Non-pigmented ciliary epithelial cell (primary cell): ENCODE measurements at regions not wholly inside any gene's neighbourhood (a gene's known extent, or its start where the extent isn't known, plus 50 kb on each side); places are given as distances from the start of the nearest gene placed in this dataset.

Experiments
- DNase-seq: peaks from one replicate; pipeline ENCODE4 v3.0.0-alpha.2; 2010; ENCODE audit warnings: low read depth

- no peak for DNase-seq
Measured at GRCh38 chr2:122734766-122735424, 979.4 kb downstream of the TSN start.

GRCh38 chr2:122736279-122736678 lies 980.8 kb downstream of the TSN start:
- no peak for DNase-seq

GRCh38 chr2:122737429-122738077 lies 982.1 kb downstream of the TSN start:
- DNase-seq, result no peak

GRCh38 chr2:122739732-122740593 lies 984.5 kb downstream of the TSN start:
- no peak for DNase-seq

- DNase-seq, result no peak
Measured at GRCh38 chr2:122740594-122740948, 985.1 kb downstream of the TSN start.

- no peak for DNase-seq
Measured at GRCh38 chr2:122741403-122741802, 986.0 kb downstream of the TSN start.

- DNase-seq, result no peak
Measured at GRCh38 chr2:122743021-122743675, 987.7 kb downstream of the TSN start.

GRCh38 chr2:122745603-122746002 lies 990.2 kb downstream of the TSN start:
- no peak for DNase-seq

GRCh38 chr2:122747670-122748069 lies 992.2 kb downstream of the TSN start:
- no peak for DNase-seq

- DNase-seq, result no peak
Measured at GRCh38 chr2:122748552-122749011, 993.1 kb downstream of the TSN start.

- DNase-seq, result no peak
Measured at GRCh38 chr2:122749405-122749804, 994.0 kb downstream of the TSN start.

- no peak for DNase-seq
Measured at GRCh38 chr2:122750095-122750494, 994.6 kb downstream of the TSN start.

GRCh38 chr2:122750808-122751207 lies 995.4 kb downstream of the TSN start:
- no peak for DNase-seq

- no peak for DNase-seq
Measured at GRCh38 chr2:122753336-122753735, 997.9 kb downstream of the TSN start.

GRCh38 chr2:122754561-122754960 lies 999.1 kb downstream of the TSN start:
- no peak for DNase-seq

GRCh38 chr2:122755281-122755780 lies 999.9 kb downstream of the TSN start:
- DNase-seq, result no peak

- DNase-seq, result no peak
Measured at GRCh38 chr2:122758967-122759366, 1003.5 kb downstream of the TSN start.

- DNase-seq, result no peak
Measured at GRCh38 chr2:122764014-122764413, 1008.6 kb downstream of the TSN start.

- DNase-seq, result no peak
Measured at GRCh38 chr2:122780251-122780650, 1024.8 kb downstream of the TSN start.

- DNase-seq, result no peak
Measured at GRCh38 chr2:122794100-122794499, 1038.6 kb downstream of the TSN start.

GRCh38 chr2:122795763-122796162 lies 1040.3 kb downstream of the TSN start:
- DNase-seq, result no peak

GRCh38 chr2:122799391-122799790 lies 1043.9 kb downstream of the TSN start:
- DNase-seq, result no peak
